GM18873 (cell line): ENCODE measurements at regions not wholly inside any gene's neighbourhood (a gene's known extent, or its start where the extent isn't known, plus 50 kb on each side); places are given as distances from the start of the nearest gene placed in this dataset.
"Not testable (repeated sequence)": the region's sequence is repeated elsewhere in the genome, so short reads cannot be mapped to it uniquely, and the experiment has no call there.

ENCODE experiments used
- ATAC-seq: cut with Tn5 transposase; IDR thresholded peaks from one replicate; pipeline ENCODE4 v1.9.1; 2021; ENCODE audit warnings: mild to moderate bottlenecking, moderate library complexity, moderate number of reproducible peaks; ENCODE audit not compliant: unreplicated experiment, low FRiP score

DNA sequence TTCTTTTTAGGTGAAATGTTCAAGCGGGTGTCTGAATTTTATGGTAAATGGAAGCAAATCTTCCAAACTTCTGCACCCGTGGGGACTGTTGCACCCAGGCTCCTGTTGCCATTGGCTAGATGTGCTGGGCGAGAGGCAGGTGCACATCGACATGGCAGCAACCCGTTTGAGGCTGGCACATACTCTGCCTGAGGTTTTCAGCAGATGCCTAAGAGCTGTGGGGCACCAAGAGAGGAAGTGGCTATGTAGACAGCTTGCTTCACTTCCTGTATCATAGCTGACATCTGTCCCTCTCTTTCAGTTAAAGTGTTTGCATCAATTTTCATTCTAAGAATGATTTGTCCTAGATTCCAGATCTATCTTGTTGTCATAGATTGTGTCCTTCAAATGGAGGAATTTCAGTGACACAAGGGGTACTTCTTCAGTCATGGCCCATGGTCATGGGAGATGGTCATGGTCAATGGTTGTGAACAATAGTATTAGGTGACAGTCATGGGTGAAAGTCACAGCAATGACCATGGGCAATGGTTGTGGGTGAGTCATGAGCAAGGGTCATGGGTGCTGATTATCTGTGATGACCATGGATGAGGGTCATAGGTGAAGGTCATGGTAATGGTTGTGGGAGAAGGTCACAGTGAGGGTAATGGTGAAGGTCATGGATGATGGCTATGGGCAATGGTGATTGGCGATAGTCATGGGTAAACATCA is 115.1 kb upstream of the IRX4 start:
- no peak for ATAC-seq

DNA sequence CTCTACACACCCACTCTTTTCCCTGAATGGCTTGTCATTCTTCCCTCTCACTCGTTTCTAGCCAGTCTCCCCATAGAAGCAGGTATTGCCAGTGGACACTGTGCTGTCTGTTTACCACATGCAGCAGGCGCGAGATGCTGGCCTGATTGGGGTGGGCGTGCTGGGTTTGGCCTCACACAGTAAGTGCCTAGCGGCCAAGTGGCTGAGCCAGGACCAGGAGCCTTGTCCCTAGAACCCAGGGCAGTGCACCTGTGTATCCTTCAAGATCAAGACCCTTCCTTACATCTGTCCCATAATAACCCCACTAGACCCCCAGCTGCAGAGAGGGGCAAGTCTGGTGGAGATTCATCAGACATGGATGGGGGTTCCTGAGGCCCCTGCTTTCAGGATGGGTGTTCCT is 112.8 kb upstream of the IRX4 start:
- ATAC-seq: no peak

DNA sequence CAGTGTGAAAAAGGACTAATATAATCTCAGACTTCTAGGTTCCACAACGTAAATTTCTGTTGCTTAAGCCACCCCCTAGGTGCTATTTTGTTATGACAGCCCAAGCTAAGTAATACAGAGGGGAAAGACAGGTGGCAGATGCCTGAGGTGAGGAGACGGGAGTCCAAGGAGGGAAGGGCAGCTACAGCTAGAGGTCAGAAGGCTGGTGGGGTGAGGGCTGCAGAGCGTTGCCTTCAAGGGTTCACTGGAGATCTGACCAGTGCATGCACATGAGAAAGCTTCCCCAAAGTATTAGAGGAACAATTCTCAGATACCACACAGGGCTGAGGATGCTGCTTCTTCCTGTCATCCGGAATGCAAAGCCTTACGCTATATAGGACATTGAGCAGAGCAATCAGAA is 104.7 kb upstream of the IRX4 start:
- no peak for ATAC-seq

DNA sequence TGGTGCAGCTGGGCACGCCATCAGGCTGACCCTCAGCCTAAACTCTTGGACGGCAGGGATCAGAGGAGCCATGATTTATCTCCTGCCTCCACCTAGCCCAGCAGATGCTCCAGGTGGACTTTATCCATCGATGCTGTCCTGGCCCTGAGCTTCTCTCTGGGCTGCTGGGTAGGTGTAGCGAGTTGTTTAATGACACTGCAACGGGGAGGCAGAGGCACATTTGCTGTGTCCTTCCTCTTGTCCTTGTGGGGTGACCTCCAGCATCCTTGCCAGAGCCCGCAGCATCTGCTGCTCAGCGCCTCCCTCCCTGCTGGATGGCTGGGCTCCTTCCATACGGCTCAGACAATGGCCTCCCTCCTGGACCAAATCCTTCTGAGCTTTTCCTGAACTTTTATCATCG is 103.1 kb upstream of the IRX4 start:
- ATAC-seq: no peak

DNA sequence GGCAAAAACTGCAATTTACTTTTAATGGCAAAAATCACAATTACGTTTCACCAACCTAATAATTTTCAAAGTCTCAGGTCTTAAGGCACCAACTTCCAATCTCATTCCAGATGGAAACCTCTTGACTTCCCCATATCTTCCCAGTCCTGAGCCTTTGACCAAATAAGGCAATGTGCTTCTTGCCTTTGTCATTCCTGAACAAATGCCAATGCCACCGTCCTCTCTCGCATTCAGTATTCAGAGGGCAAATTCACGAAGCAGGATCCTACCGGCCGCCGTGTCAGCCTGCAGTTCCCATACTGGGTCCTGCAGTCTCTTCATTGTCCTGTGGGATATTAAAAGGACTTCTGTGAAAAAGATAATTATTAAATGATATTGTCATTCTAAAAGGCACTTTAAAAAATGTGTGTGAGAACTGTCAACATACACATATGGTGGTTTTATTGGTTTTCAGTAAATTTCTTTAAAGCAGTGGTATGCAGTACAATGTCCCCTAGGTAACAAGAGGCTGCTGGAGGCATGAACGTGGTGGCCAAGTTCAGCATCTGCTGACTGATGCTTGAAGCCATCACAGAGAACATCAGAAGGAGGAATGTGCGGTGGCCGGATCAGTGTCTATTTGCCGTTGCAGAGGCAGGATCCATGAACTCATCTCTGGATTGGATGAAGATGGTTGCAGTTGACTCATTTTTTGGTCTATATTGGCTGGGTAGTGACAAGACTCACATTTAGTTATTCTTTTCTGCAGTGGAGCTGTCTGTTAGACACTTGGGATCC is 101.4 kb upstream of the IRX4 start:
- ATAC-seq: no peak

DNA sequence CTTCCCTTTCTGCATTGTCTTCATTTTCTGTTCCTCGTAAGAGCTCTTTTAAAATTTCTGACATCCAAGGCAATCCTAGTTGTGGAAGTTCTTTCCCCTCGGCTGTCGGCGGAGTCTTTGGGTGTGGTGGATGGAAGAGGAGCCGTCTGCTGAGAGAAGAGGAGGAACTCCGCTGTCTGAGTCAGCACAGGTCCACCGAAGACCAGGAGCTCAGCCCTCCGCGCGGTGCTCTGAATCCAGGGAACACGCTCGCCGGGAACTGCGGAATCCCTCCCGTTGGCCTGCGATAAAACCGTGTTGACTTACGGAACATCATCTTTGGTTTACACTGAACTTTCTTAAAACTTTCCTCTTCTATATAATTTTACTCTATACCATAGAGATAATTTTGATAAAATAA is 100.7 kb upstream of the IRX4 start:
- ATAC-seq: no peak

DNA sequence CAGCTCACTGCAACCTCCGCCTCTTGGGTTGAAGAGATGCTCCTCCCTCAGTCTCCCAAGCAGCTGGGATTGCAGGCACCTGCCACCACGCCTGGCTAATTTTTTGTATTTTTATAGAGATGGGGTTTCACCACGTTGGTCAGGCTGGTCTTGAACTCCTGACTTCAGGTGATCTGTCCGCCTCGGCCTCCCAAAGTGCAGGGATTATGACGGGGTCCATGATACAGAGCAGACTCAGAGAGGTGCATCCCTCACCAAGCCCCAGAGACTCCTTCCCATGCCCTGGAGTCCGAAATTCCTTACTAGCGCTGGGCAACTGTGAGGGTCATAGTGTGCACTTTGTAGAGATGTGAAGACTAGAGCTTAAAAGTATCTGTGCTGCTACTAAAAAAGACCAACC is 99.8 kb upstream of the IRX4 start:
- not testable (repeated sequence) for ATAC-seq

DNA sequence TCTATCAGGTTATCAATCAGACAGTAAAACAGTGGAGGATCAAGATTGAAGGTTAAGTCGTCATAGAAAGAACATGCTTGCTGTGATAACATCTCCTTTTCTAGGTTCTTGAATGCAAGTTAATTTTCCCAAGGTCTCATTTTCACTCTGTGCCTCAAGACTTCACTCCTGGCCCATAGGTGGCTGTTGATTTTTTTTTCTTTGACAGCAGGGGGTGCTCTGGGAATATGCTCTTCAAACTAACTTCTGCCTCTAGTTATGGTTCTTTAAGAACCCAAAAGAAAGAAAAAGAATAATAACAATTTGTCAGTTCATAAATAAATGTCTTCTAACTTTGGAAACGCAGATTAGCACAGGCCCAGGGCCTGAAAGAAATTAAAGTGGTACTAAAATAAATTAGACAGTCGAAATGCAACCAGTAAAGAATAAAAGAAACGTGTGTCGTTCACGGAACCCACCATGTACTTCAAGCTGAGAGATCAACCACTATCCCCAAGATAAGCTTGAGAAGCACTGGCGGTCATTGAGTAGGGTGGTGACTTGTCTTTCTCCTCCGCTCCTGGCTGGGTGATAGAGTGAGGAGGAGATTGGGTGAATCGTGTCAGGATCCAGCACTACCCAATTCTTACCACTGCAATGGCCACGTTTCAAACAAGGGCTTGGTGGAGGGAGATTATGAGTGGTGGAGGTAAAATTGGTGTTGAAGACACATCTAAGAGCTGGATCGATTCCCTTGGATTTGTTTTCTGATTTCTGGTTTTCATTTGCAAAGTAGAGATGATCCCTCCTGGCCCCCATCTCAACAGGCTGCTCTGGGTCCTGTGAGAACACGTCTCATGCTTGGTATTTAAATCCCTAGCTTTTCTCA is 93.4 kb upstream of the IRX4 start:
- ATAC-seq: no peak

DNA sequence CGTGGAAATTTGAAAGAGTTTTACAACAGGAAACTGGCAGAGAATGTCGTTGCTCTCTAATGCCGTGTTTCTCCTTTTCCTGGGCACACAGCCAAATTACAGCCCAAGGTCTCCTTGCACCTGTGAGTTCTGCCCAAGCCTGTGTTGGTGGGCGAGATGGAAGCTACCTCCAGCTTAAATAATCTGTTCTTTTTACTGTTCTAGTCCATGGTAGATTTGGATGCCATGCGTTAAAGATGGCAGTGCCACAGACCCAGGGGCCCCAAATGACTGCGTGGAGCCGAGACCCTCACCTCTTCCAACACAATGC is 92.6 kb upstream of the IRX4 start:
- ATAC-seq: no peak

DNA sequence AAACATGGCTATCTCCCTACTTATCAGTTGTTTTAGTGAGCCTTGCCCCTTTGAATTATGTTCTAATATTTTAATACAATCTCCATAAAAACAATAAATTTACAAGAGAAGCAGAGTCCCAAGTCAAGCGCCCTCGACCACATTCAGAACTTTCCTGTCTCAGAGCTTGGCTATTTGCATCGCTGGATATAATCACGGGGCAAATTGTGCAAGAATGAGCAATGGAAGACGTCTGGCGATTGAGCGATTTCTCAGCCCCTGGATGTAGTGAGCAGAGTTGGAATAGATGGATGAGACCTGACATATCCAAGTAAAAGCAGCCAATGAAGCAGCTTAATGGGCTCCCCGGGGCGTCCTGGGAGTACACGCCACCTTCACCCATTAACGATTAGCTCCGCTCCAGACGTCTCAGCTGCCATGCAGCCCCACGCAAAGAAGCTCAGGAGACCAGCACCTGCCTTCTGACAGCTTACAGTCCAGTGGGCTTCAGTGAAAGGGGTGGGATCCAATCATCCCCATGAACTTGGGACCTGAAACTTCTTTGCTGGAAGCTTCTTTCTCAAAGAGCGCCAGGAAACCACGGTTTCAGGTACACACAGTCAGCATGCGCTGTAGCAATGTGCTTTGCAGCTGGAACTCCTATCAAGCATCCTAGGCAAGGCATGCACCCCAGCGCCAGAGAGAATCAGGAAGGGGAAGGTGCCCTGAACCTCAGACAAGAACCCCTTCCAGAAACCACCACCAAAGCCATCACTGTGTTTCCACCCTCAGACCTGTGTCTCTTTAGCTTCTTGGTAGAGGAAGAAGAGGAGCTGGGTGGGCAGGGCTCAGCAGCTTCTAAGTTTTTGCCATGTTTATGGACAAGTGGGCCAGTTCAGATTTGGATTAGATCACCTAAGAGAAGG is 92.0 kb upstream of the IRX4 start:
- no peak for ATAC-seq

DNA sequence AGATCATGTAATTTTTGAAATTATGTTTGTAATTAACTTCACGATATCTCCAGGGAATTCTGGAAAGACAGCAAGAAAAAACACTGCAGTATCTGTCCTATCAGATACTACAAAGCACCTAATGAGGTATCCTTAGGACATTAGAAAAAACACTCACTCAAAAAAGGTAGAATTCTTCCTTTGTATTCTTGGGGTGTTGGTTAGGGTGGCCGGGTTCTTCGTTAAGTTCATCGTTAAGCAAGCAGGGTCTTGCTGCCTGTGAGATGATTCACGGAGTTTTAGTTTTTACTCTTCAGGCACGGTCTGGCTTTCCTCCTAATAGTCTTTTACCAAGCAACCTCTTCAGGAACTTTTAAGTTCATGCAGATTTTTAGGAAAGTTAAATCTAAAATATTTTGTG is 91.4 kb upstream of the IRX4 start:
- ATAC-seq: no peak

DNA sequence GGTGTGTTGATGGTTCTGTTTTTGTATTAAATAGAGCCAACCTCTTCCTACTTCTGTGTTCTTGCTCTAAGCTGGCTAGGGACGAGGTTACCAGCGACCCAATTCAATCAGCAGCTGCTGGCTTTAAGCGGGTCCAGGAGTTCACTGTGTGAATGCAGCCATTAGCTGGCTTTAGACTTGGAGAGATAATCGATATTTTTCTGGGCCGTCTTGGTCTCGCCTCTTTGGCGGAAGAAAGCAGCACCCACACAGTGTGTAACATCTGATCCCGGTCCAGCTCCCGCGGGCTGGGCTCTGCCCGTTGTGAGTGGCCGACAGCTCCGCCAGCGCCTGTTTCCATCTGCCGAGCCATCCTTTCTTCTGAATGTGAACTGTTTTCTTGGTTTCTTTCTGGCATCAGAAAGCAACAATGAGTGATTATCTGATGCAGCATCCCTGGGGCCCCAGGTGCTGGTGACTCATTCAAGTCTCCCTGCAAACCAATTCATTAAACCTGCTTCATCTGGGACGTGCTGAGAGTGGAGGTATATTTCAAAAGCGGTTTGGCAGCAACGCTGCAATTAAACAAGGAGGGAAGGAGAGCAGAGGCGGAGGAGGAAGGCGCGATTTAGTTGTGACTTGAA is 90.8 kb upstream of the IRX4 start:
- no peak for ATAC-seq

DNA sequence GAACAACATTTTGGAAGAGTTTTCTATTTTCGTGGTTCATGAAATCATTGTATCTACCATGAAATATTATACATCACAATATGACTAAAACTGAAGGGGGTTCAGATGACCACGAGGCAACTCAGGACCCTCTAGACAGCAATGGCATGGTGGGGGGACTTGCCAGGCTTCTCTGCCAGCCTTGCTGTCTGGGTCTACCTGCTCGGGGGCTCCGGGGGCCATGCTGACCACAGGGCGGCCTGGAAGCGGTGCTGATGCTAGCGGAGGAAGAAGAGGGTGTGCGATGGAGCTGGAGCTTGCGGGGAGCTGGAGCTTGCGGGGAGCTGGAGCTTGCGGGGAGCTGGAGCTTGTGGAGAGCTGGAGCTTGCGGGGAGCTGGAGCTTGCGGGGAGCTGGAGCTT is 89.2 kb upstream of the IRX4 start:
- ATAC-seq: no peak

DNA sequence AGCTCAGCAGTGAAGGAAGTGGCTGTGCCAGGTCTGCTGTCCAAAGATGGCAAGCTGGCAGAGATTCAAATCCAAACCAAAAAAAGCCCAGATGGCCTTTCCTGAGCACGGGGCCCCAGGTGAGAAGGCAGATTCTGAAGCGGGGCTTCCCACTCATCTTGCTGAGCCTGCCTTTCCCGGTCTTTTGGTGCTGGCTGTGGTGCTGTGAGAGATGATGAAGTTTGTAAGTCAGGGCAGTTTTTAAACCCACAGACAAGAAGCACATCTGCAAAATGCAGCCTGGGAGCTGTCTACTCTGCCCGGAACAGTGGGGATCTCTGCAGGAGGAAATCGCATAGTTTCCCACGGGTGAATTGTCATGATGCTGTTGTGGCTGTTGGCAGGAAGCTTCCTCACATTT is 85.0 kb upstream of the IRX4 start:
- no peak for ATAC-seq

DNA sequence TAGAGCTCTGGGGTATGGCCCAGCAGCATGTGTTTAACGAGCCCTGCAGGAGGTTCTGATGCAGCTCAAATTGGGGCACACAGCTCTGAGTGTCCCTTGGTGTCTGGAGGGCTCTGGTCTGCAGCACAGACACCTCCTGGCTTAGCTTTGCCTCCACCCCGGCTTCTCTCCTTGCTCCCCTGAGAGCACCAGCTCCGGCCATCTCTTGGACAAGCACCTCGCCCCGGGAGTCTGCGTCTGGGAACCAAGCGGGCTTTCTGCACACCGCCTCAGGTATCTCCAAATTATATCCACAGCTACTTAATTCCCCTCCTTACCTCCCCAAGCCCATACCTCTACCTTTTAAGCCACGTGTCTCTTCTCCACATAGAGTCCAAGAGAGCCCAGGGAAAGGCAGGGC is 83.7 kb upstream of the IRX4 start:
- no peak for ATAC-seq

DNA sequence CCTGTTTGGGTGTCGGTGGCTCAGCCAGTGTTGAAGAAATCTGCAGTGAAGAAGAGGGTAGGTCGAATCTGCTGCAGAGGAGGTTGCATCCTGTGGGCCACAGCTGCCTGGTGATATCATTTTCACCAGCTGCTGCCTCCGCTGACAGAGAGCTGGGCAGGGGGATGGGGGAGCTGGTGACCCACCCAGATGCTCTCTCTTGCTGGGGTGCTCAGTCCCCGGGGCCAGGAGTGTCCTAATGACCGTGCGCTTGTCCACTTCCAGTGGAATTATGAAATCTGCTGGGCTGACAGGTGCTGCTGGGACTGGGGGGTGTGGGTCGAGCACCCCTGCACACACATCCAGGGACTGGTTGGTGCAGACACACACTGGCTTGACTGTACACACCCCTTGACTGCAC is 83.2 kb upstream of the IRX4 start:
- no peak for ATAC-seq

DNA sequence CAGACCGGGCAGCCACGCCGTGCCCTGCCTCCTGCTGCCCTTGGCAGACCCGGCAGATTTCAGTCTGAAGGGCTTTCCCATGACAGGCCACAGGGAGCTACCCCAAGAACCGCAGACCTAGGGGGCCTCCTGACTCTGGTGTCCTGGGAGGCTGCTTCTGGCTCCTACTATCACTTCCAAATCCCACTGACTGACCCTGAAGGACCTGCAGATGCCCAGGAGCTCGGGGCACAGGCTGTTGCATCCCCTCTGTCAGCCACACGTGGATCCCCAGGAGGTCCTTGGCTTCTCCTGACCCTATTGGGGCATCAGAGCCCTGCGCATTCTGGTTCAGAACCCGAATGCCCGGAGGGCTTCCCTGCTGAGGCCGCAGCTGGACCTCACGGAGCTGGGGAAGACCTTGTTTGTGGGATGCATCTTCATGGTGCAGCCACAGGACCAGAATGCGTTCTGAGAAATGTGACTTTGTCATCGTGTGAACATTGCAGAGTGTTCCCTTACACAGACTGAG is 81.3 kb upstream of the IRX4 start:
- ATAC-seq: no peak

DNA sequence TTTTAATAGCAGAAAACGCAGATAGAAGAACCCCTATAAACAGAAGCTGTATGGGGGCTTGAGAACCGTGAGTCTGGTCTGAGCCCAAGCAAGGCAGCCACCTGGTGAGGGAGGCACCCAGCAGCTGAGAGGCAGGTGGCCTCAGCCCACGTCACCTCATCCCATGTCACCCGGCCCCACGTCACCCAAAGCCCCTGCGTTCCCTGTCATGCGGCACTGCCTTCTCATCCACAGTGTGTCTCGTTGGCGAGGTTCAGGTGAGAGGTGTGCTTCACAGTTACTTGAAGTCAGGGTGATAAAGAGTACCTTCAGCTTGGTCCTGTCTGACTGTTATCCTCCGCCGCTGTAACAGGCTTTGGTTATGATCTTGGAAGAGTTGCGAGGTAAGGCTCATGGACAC is 80.6 kb upstream of the IRX4 start:
- no peak for ATAC-seq

DNA sequence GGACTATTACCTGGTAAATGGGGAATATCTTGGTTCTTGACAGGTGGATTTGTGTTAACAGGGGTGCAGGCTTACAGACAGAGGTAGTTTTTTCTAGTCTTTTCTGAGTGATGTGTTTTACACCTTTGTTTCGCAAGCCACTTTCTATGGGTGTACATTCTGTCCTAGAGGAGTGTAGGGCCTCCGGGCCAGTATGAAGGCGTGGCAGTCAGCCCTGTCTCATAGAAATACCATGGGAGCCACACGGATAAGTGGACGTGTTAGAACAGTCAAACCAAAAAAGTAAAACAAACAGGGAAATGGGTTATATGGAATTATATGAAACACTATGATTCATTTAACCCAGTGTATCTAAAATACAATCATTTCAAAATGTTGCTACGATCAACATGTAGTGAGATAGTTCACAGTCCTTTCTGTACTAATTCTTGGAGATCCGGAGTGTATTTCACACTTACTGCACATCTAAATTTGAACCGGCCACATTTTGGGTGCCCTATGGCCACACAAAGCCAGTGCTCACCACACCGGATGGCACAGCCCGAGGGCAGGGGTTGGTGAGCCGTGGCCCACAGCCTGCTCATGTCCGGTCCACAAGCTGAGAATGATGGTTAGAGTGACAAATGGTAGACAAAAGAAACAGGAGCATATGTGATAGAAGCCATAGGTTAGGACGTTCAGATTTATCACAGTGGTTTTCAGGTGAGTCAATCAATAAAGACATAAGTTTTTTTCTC is 80.1 kb upstream of the IRX4 start:
- ATAC-seq: no peak
